ENCODE measurements at regions not wholly inside any gene's neighbourhood (a gene's known extent, or its start where the extent isn't known, plus 50 kb on each side); places are given as distances from the start of the nearest gene placed in this dataset.

GRCh38 chr10:59537501-59537900 lies 172.1 kb downstream of the SLC16A9 start:
- TF ChIP-seq POLR2A (IDR thresholded peaks at IDR 0.05; ENCODE audit: extremely low read depth, insufficient read length) (no peak), CTCF (IDR thresholded peaks at IDR 0.05; ENCODE audit: low read depth, low read length) (no peak), MYC (IDR thresholded peaks at IDR 0.05; ENCODE audit: low read depth, low read length) (no peak)

Measured in NB4 (cell line).